GM23338 (cell line): ENCODE measurements at regions not wholly inside any gene's neighbourhood (a gene's known extent, or its start where the extent isn't known, plus 50 kb on each side); places are given as distances from the start of the nearest gene placed in this dataset.

ENCODE experiments used
- ATAC-seq: fragments of 200-7000 bp; cut with Tn5 transposase; 3 replicates; pipeline ENCODE4 v1.9.1; 2020
- DNase-seq: peaks from one replicate; pipeline ENCODE4 v3.0.0-alpha.2; 2015; ENCODE audit warnings: low spot score
- H2AFZ ChIP-seq: fragments of 200-600 bp; sonication (generic); 2 replicates; pipeline ENCODE4 v1.8.0; 2016; ENCODE audit warnings: antibody characterized with exemption, mild to moderate bottlenecking, moderate library complexity
- H3F3A ChIP-seq: fragments of 200-600 bp; sonication (generic); replicated peaks from 2 replicates; pipeline ENCODE4 v1.8.0; 2017; ENCODE audit warnings: antibody characterized with exemption, mixed run types, low read depth
- H3K27ac ChIP-seq: fragments of 200-600 bp; sonication (generic); 2 replicates; pipeline ENCODE4 v1.6.1; 2016; ENCODE audit warnings: low read depth
- H3K27me3 ChIP-seq: fragments of 200-600 bp; sonication (generic); 2 replicates; pipeline ENCODE4 v1.8.0; 2016; ENCODE audit warnings: mild to moderate bottlenecking, mixed run types, moderate library complexity; ENCODE audit not compliant: insufficient read depth
- H3K36me3 ChIP-seq: fragments of 200-600 bp; sonication (generic); 2 replicates; pipeline ENCODE4 v1.8.0; 2016; ENCODE audit warnings: mild to moderate bottlenecking; ENCODE audit not compliant: insufficient read depth
- H3K4me1 ChIP-seq: fragments of 200-600 bp; sonication (generic); 2 replicates; pipeline ENCODE4 v1.8.0; 2016; ENCODE audit warnings: mild to moderate bottlenecking, moderate library complexity; ENCODE audit not compliant: insufficient read depth
- H3K4me2 ChIP-seq: fragments of 200-600 bp; sonication (generic); 2 replicates; pipeline ENCODE4 v1.7.1; 2017; ENCODE audit warnings: mixed run types
- H3K4me3 ChIP-seq: fragments of 200-600 bp; sonication (generic); 2 replicates; pipeline ENCODE4 v1.6.1; 2016; ENCODE audit warnings: mixed run types
- H3K79me2 ChIP-seq: fragments of 200-600 bp; sonication (generic); replicated peaks from 2 replicates; pipeline ENCODE4 v1.8.0; 2017; ENCODE audit warnings: mild to moderate bottlenecking; ENCODE audit not compliant: insufficient read depth
- H3K9me2 ChIP-seq: fragments of 200-600 bp; sonication (generic); 2 replicates; pipeline ENCODE4 v1.8.0; 2017; ENCODE audit not compliant: insufficient read depth
- H4K20me1 ChIP-seq: fragments of 200-600 bp; sonication (generic); replicated peaks from 2 replicates; pipeline ENCODE4 v1.8.0; 2017; ENCODE audit warnings: mild to moderate bottlenecking; ENCODE audit not compliant: insufficient read depth
- H3K27ac Mint-ChIP-seq: 2 replicates; pipeline ENCODE4 v1.8.0; 2020; ENCODE audit warnings: inconsistent platforms, mild to moderate bottlenecking, moderate library complexity, mixed read lengths
- H3K27me3 Mint-ChIP-seq: 3 replicates; pipeline ENCODE4 v1.8.0; 2022; ENCODE audit warnings: low read depth, mild to moderate bottlenecking, moderate library complexity, mixed read lengths, inconsistent platforms; ENCODE audit not compliant: insufficient read depth, poor library complexity
- H3K36me3 Mint-ChIP-seq: 3 replicates; pipeline ENCODE4 v1.8.0; 2021; ENCODE audit warnings: low read depth, mild to moderate bottlenecking, inconsistent platforms, moderate library complexity, mixed read lengths
- H3K4me1 Mint-ChIP-seq: 3 replicates; pipeline ENCODE4 v1.8.0; 2020; ENCODE audit warnings: mild to moderate bottlenecking, inconsistent platforms, mixed read lengths
- H3K4me3 Mint-ChIP-seq: 3 replicates; pipeline ENCODE4 v1.8.0; 2021; ENCODE audit warnings: moderate library complexity, mild to moderate bottlenecking, inconsistent platforms, mixed read lengths
- H3K9me3 Mint-ChIP-seq: 3 replicates; pipeline ENCODE4 v1.8.0; 2020; ENCODE audit warnings: moderate library complexity, mild to moderate bottlenecking, inconsistent platforms, mixed read lengths
- CREB1 ChIP-seq: fragments of 250-450 bp; sonication (Bioruptor Pico); IDR thresholded peaks from 2 replicates; pipeline ENCODE4 v1.5.0; 2020; ENCODE audit warnings: low read depth, mild to moderate bottlenecking, moderate library complexity
- EZH2 ChIP-seq: fragments of 200-600 bp; sonication (generic); IDR thresholded peaks from one replicate; pipeline ENCODE4 v1.8.0; 2017; ENCODE audit warnings: antibody characterized with exemption, mild to moderate bottlenecking, low read depth; ENCODE audit not compliant: unreplicated experiment
- EZH2phosphoT487 ChIP-seq: fragments of 200-600 bp; sonication (generic); IDR thresholded peaks from one replicate; pipeline ENCODE4 v1.8.1; 2018; ENCODE audit warnings: antibody characterized with exemption; ENCODE audit not compliant: unreplicated experiment
- JUNB ChIP-seq: IDR thresholded peaks from one replicate; pipeline ENCODE4 v1.6.1; 2016; ENCODE audit warnings: antibody characterized with exemption; ENCODE audit not compliant: unreplicated experiment
- NANOG ChIP-seq: IDR thresholded peaks from 2 replicates; pipeline ENCODE4 v1.6.1; 2016; ENCODE audit warnings: antibody characterized with exemption, borderline replicate concordance
- POLR2AphosphoS5 ChIP-seq: IDR thresholded peaks from 2 replicates; pipeline ENCODE4 v1.6.1; 2016; ENCODE audit warnings: antibody characterized with exemption, low read depth
- STAT1 ChIP-seq: IDR thresholded peaks from one replicate; pipeline ENCODE4 v1.6.1; 2016; ENCODE audit warnings: antibody characterized with exemption; ENCODE audit not compliant: unreplicated experiment
- ZNF114 ChIP-seq: fragments of 250-450 bp; sonication (Bioruptor Pico); IDR thresholded peaks from 2 replicates; pipeline ENCODE4 v1.5.0; 2020; ENCODE audit warnings: mild to moderate bottlenecking, moderate library complexity
- ZNF331 ChIP-seq: fragments of 250-450 bp; sonication (Bioruptor Pico); IDR thresholded peaks from 2 replicates; pipeline ENCODE4 v1.5.0; 2020; ENCODE audit warnings: low read depth, mild to moderate bottlenecking, moderate library complexity
- TF ChIP-seq, protein P1 (sequence below): IDR thresholded peaks from 2 replicates; pipeline ENCODE4 v1.6.1; 2016; ENCODE audit warnings: antibody characterized with exemption
- TF ChIP-seq, protein P2 (sequence below): IDR thresholded peaks from one replicate; pipeline ENCODE4 v1.6.1; 2018; ENCODE audit warnings: antibody characterized with exemption; ENCODE audit not compliant: unreplicated experiment
- TF ChIP-seq, protein P3 (sequence below): fragments of 250-450 bp; sonication (Bioruptor Pico); IDR thresholded peaks from 2 replicates; pipeline ENCODE4 v1.5.0; 2020; ENCODE audit warnings: mild to moderate bottlenecking, moderate library complexity
- TF ChIP-seq, protein P4 (sequence below), 2 experiments: fragments of 200-600 bp in 1 of 2; sonication (generic) in 1 of 2; conservative IDR thresholded peaks; 2 replicates each; pipeline versions ENCODE4 v1.5.1 to v1.6.1; 2016 to 2017; ENCODE audit warnings: antibody characterized with exemption in 2 of 2, low read depth in 2 of 2, mild to moderate bottlenecking in 2 of 2, moderate library complexity in 1 of 2

DNA sequence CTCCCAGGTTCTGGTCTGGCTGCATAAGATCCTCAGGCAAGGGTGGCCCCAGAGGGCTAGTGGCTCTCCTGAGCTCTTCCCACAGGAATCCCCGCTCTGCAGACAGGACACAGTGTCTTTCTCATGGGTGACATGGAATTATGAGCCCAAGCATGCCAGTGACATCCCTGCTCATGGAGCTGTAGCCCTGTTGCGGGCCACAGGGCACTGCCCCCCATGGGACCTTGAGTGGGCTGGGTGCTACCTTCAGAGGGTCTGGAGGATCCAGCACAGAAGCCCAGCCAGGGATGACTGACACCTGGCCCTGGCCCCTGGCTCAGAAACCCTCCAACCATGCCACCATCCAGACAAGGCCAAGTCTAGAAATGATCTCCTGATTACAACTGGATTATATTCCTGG lies 657.5 kb upstream of the DEFB115 start (continued):
- TF ChIP-seq, protein P1, sequence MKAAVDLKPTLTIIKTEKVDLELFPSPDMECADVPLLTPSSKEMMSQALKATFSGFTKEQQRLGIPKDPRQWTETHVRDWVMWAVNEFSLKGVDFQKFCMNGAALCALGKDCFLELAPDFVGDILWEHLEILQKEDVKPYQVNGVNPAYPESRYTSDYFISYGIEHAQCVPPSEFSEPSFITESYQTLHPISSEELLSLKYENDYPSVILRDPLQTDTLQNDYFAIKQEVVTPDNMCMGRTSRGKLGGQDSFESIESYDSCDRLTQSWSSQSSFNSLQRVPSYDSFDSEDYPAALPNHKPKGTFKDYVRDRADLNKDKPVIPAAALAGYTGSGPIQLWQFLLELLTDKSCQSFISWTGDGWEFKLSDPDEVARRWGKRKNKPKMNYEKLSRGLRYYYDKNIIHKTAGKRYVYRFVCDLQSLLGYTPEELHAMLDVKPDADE: no peak
- TF ChIP-seq EZH2 (no peak), STAT1 (no peak), ZNF114 (CRISPR knock-in tag) (no peak), POLR2AphosphoS5 (no peak), NANOG (no peak)
- TF ChIP-seq, protein P2, sequence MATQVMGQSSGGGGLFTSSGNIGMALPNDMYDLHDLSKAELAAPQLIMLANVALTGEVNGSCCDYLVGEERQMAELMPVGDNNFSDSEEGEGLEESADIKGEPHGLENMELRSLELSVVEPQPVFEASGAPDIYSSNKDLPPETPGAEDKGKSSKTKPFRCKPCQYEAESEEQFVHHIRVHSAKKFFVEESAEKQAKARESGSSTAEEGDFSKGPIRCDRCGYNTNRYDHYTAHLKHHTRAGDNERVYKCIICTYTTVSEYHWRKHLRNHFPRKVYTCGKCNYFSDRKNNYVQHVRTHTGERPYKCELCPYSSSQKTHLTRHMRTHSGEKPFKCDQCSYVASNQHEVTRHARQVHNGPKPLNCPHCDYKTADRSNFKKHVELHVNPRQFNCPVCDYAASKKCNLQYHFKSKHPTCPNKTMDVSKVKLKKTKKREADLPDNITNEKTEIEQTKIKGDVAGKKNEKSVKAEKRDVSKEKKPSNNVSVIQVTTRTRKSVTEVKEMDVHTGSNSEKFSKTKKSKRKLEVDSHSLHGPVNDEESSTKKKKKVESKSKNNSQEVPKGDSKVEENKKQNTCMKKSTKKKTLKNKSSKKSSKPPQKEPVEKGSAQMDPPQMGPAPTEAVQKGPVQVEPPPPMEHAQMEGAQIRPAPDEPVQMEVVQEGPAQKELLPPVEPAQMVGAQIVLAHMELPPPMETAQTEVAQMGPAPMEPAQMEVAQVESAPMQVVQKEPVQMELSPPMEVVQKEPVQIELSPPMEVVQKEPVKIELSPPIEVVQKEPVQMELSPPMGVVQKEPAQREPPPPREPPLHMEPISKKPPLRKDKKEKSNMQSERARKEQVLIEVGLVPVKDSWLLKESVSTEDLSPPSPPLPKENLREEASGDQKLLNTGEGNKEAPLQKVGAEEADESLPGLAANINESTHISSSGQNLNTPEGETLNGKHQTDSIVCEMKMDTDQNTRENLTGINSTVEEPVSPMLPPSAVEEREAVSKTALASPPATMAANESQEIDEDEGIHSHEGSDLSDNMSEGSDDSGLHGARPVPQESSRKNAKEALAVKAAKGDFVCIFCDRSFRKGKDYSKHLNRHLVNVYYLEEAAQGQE: no peak

DNA sequence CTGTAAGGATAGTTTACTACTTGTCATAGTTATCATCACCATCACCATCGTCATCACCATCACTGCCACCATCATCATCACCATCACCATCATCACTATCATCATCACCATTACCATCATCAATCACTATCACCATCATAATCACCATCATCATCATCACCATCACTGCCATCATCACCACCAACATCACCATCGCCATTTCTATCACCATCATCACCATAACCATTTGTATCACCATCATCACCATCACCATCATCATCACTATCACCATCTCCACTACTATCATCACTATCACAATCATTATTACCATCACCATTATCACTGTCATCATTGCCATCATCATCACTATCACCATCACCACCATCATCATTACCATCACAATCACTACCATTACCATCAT lies 655.5 kb upstream of the DEFB115 start:
- no peak overlapping the region for H3K27ac Mint-ChIP-seq
- H2AFZ ChIP-seq: no peak overlapping the region
- no peaks in the 10 kb centered on the region; the same call in 1 of the 2 replicates for H3K9me2 ChIP-seq
- H3K4me1 Mint-ChIP-seq: no peaks in the 10 kb centered on the region
- no peak overlapping the region for H3K4me2 ChIP-seq
- ATAC-seq (no peak), DNase-seq (no peak)
- H3F3A ChIP-seq: no peaks in the 10 kb centered on the region
- no peaks in the 10 kb centered on the region for H3K4me1 ChIP-seq
- no peaks in the 10 kb centered on the region; the same call in 2 of the 3 replicates for H3K36me3 Mint-ChIP-seq
- no peak overlapping the region for H3K4me3 ChIP-seq
- H3K36me3 ChIP-seq: no peaks in the 10 kb centered on the region
- peaks cover 21% of the 10 kb centered on the region for H3K9me3 Mint-ChIP-seq
- H3K27ac ChIP-seq: no peak overlapping the region
- H3K79me2 ChIP-seq: no peaks in the 10 kb centered on the region
- H3K4me3 Mint-ChIP-seq: no peak overlapping the region
- no peaks in the 10 kb centered on the region for H4K20me1 ChIP-seq
- H3K27me3 Mint-ChIP-seq: peaks cover 5% of the 10 kb centered on the region
- no peaks in the 10 kb centered on the region for H3K27me3 ChIP-seq
- TF ChIP-seq JUNB (no peak), EZH2phosphoT487 (no peak), CREB1 (CRISPR knock-in tag) (no peak), NANOG (no peak), STAT1 (no peak), ZNF331 (CRISPR knock-in tag) (no peak), ZNF114 (CRISPR knock-in tag) (no peak), EZH2 (no peak), POLR2AphosphoS5 (no peak)
- TF ChIP-seq, protein P3, sequence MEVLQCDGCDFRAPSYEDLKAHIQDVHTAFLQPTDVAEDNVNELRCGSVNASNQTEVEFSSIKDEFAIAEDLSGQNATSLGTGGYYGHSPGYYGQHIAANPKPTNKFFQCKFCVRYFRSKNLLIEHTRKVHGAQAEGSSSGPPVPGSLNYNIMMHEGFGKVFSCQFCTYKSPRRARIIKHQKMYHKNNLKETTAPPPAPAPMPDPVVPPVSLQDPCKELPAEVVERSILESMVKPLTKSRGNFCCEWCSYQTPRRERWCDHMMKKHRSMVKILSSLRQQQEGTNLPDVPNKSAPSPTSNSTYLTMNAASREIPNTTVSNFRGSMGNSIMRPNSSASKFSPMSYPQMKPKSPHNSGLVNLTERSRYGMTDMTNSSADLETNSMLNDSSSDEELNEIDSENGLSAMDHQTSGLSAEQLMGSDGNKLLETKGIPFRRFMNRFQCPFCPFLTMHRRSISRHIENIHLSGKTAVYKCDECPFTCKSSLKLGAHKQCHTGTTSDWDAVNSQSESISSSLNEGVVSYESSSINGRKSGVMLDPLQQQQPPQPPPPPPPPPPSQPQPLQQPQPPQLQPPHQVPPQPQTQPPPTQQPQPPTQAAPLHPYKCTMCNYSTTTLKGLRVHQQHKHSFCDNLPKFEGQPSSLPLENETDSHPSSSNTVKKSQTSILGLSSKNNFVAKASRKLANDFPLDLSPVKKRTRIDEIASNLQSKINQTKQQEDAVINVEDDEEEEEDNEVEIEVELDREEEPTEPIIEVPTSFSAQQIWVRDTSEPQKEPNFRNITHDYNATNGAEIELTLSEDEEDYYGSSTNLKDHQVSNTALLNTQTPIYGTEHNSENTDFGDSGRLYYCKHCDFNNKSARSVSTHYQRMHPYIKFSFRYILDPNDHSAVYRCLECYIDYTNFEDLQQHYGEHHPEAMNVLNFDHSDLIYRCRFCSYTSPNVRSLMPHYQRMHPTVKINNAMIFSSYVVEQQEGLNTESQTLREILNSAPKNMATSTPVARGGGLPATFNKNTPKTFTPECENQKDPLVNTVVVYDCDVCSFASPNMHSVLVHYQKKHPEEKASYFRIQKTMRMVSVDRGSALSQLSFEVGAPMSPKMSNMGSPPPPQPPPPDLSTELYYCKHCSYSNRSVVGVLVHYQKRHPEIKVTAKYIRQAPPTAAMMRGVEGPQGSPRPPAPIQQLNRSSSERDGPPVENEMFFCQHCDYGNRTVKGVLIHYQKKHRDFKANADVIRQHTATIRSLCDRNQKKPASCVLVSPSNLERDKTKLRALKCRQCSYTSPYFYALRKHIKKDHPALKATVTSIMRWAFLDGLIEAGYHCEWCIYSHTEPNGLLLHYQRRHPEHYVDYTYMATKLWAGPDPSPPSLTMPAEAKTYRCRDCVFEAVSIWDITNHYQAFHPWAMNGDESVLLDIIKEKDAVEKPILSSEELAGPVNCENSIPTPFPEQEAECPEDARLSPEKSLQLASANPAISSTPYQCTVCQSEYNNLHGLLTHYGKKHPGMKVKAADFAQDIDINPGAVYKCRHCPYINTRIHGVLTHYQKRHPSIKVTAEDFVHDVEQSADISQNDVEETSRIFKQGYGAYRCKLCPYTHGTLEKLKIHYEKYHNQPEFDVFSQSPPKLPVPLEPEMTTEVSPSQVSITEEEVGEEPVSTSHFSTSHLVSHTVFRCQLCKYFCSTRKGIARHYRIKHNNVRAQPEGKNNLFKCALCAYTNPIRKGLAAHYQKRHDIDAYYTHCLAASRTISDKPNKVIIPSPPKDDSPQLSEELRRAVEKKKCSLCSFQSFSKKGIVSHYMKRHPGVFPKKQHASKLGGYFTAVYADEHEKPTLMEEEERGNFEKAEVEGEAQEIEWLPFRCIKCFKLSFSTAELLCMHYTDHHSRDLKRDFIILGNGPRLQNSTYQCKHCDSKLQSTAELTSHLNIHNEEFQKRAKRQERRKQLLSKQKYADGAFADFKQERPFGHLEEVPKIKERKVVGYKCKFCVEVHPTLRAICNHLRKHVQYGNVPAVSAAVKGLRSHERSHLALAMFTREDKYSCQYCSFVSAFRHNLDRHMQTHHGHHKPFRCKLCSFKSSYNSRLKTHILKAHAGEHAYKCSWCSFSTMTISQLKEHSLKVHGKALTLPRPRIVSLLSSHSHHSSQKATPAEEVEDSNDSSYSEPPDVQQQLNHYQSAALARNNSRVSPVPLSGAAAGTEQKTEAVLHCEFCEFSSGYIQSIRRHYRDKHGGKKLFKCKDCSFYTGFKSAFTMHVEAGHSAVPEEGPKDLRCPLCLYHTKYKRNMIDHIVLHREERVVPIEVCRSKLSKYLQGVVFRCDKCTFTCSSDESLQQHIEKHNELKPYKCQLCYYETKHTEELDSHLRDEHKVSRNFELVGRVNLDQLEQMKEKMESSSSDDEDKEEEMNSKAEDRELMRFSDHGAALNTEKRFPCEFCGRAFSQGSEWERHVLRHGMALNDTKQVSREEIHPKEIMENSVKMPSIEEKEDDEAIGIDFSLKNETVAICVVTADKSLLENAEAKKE (CRISPR knock-in tag): no peak
- TF ChIP-seq, protein P4, sequence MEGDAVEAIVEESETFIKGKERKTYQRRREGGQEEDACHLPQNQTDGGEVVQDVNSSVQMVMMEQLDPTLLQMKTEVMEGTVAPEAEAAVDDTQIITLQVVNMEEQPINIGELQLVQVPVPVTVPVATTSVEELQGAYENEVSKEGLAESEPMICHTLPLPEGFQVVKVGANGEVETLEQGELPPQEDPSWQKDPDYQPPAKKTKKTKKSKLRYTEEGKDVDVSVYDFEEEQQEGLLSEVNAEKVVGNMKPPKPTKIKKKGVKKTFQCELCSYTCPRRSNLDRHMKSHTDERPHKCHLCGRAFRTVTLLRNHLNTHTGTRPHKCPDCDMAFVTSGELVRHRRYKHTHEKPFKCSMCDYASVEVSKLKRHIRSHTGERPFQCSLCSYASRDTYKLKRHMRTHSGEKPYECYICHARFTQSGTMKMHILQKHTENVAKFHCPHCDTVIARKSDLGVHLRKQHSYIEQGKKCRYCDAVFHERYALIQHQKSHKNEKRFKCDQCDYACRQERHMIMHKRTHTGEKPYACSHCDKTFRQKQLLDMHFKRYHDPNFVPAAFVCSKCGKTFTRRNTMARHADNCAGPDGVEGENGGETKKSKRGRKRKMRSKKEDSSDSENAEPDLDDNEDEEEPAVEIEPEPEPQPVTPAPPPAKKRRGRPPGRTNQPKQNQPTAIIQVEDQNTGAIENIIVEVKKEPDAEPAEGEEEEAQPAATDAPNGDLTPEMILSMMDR (conservative IDR thresholded peaks at IDR 0.05; ENCODE audit: low read depth in 2 of 2): no peak
